Epidermal melanocyte (primary cell): ENCODE measurements at regions not wholly inside any gene's neighbourhood (a gene's known extent, or its start where the extent isn't known, plus 50 kb on each side); places are given as distances from the start of the nearest gene placed in this dataset.

ENCODE experiments used
- DNase-seq: peaks from one replicate; pipeline ENCODE4 v3.0.0; 2011; ENCODE audit warnings: low spot score; ENCODE audit not compliant: insufficient read length

- no peak for DNase-seq
Measured at GRCh38 chr4:120526033-120526432, 396.5 kb downstream of the PRDM5 start.

GRCh38 chr4:120525106-120525505 is 397.4 kb downstream of the PRDM5 start:
- DNase-seq: no peak

GRCh38 chr4:120524237-120524636 is 398.3 kb downstream of the PRDM5 start:
- no peak for DNase-seq

GRCh38 chr4:120520761-120521160 is 401.8 kb downstream of the PRDM5 start:
- no peak for DNase-seq

- no peak for DNase-seq
Measured at GRCh38 chr4:120517966-120518365, 404.6 kb downstream of the PRDM5 start.

- DNase-seq: no peak
Measured at GRCh38 chr4:120509719-120510118, 412.8 kb downstream of the PRDM5 start.

- no peak for DNase-seq
Measured at GRCh38 chr4:120509222-120509621, 413.3 kb downstream of the PRDM5 start.

GRCh38 chr4:120508036-120508435 is 414.5 kb downstream of the PRDM5 start:
- DNase-seq: no peak

- DNase-seq: no peak
Measured at GRCh38 chr4:120506536-120506935, 416.0 kb downstream of the PRDM5 start.

GRCh38 chr4:120498678-120499077 is 423.8 kb downstream of the PRDM5 start:
- no peak for DNase-seq

- DNase-seq: no peak
Measured at GRCh38 chr4:120491481-120491880, 424.8 kb upstream of the MAD2L1 start.

- no peak for DNase-seq
Measured at GRCh38 chr4:120481756-120482155, 415.1 kb upstream of the MAD2L1 start.

- no peak for DNase-seq
Measured at GRCh38 chr4:120472447-120473131, 405.9 kb upstream of the MAD2L1 start.

GRCh38 chr4:120466429-120466828 is 399.8 kb upstream of the MAD2L1 start:
- DNase-seq: no peak

- DNase-seq: no peak
Measured at GRCh38 chr4:120454788-120455187, 388.1 kb upstream of the MAD2L1 start.

- DNase-seq: no peak
Measured at GRCh38 chr4:120452536-120452935, 385.9 kb upstream of the MAD2L1 start.

GRCh38 chr4:120452001-120452400 is 385.4 kb upstream of the MAD2L1 start:
- no peak for DNase-seq

GRCh38 chr4:120447774-120448173 is 381.1 kb upstream of the MAD2L1 start:
- no peak for DNase-seq

GRCh38 chr4:120446051-120446567 is 379.5 kb upstream of the MAD2L1 start:
- DNase-seq: no peak

GRCh38 chr4:120445186-120445585 is 378.5 kb upstream of the MAD2L1 start:
- no peak for DNase-seq

GRCh38 chr4:120443116-120443515 is 376.5 kb upstream of the MAD2L1 start:
- no peak for DNase-seq

GRCh38 chr4:120440730-120441129 is 374.1 kb upstream of the MAD2L1 start:
- no peak for DNase-seq

- DNase-seq: no peak
Measured at GRCh38 chr4:120435179-120435578, 368.5 kb upstream of the MAD2L1 start.
